MM.1S (cell line): ENCODE measurements at regions not wholly inside any gene's neighbourhood (a gene's known extent, or its start where the extent isn't known, plus 50 kb on each side); places are given as distances from the start of the nearest gene placed in this dataset.
"Not testable (repeated sequence)": the region's sequence is repeated elsewhere in the genome, so short reads cannot be mapped to it uniquely, and the experiment has no call there.

Source experiments
- DNase-seq: peaks from one replicate; pipeline ENCODE4 v3.0.0-alpha.2; 2015
- H2AFZ ChIP-seq: fragments of 300-600 bp; sonication (generic); 2 replicates; pipeline ENCODE4 v1.6.0; 2016; ENCODE audit warnings: antibody characterized with exemption, low read length
- H3F3A ChIP-seq: fragments of 300-600 bp; sonication (generic); 2 replicates; pipeline ENCODE4 v1.6.1; 2016; ENCODE audit warnings: mild to moderate bottlenecking, antibody characterized with exemption, low read length, moderate library complexity, mixed read lengths; ENCODE audit not compliant: insufficient read depth
- H3K27ac ChIP-seq: fragments of 300-600 bp; sonication (generic); 2 replicates; pipeline ENCODE4 v1.5.1; 2016; ENCODE audit warnings: mild to moderate bottlenecking, low read length
- H3K27me3 ChIP-seq: fragments of 300-600 bp; sonication (generic); replicated peaks from 2 replicates; pipeline ENCODE4 v1.6.0; 2016; ENCODE audit warnings: low read length; ENCODE audit not compliant: insufficient read depth
- H3K36me3 ChIP-seq: fragments of 300-600 bp; sonication (generic); replicated peaks from 2 replicates; pipeline ENCODE4 v1.6.1; 2016; ENCODE audit warnings: mild to moderate bottlenecking, low read length, mixed read lengths; ENCODE audit not compliant: insufficient read depth
- H3K4me1 ChIP-seq: fragments of 300-600 bp; sonication (generic); 2 replicates; pipeline ENCODE4 v1.6.1; 2016; ENCODE audit warnings: low read length, mixed read lengths
- H3K4me2 ChIP-seq: fragments of 300-600 bp; sonication (generic); 2 replicates; pipeline ENCODE4 v1.6.0; 2016; ENCODE audit warnings: low read depth, low read length
- H3K4me3 ChIP-seq: fragments of 300-600 bp; sonication (generic); 2 replicates; pipeline ENCODE4 v1.5.1; 2016; ENCODE audit warnings: low read length, mixed read lengths
- H3K79me2 ChIP-seq: fragments of 300-600 bp; sonication (generic); 2 replicates; pipeline ENCODE4 v1.6.1; 2016; ENCODE audit warnings: mixed run types, low read length, mixed read lengths
- H3K9ac ChIP-seq: fragments of 300-600 bp; sonication (generic); 2 replicates; pipeline ENCODE4 v1.6.1; 2016; ENCODE audit warnings: low read length, mixed read lengths
- H3K9me2 ChIP-seq: fragments of 300-600 bp; sonication (generic); replicated peaks from 2 replicates; pipeline ENCODE4 v1.6.1; 2016; ENCODE audit warnings: mild to moderate bottlenecking, low read length, mixed read lengths; ENCODE audit not compliant: insufficient read depth
- H3K9me3 ChIP-seq: fragments of 300-600 bp; sonication (generic); replicated peaks from 2 replicates; pipeline ENCODE4 v1.6.1; 2016; ENCODE audit warnings: mild to moderate bottlenecking, low read length, mixed read lengths; ENCODE audit not compliant: insufficient read depth
- H4K20me1 ChIP-seq: fragments of 300-600 bp; sonication (generic); 2 replicates; pipeline ENCODE4 v1.6.1; 2016; ENCODE audit warnings: mild to moderate bottlenecking, low read length, moderate library complexity, mixed read lengths; ENCODE audit not compliant: insufficient read depth
- EZH2 ChIP-seq: fragments of 300-600 bp; sonication (generic); optimal IDR thresholded peaks from 2 replicates; pipeline ENCODE3; 2017; ENCODE audit warnings: low read depth, mild to moderate bottlenecking, antibody characterized with exemption, low read length, mixed read lengths
- EZH2phosphoT487 ChIP-seq: fragments of 300-600 bp; sonication (generic); IDR thresholded peaks from 2 replicates; pipeline ENCODE4 v1.6.1; 2018; ENCODE audit warnings: antibody characterized with exemption, low read length
- TF ChIP-seq, protein P1 (sequence below): fragments of 300-600 bp; sonication (generic); IDR thresholded peaks from 2 replicates; pipeline ENCODE4 v1.5.1; 2016; ENCODE audit warnings: antibody characterized with exemption, low read length, mixed read lengths

DNA sequence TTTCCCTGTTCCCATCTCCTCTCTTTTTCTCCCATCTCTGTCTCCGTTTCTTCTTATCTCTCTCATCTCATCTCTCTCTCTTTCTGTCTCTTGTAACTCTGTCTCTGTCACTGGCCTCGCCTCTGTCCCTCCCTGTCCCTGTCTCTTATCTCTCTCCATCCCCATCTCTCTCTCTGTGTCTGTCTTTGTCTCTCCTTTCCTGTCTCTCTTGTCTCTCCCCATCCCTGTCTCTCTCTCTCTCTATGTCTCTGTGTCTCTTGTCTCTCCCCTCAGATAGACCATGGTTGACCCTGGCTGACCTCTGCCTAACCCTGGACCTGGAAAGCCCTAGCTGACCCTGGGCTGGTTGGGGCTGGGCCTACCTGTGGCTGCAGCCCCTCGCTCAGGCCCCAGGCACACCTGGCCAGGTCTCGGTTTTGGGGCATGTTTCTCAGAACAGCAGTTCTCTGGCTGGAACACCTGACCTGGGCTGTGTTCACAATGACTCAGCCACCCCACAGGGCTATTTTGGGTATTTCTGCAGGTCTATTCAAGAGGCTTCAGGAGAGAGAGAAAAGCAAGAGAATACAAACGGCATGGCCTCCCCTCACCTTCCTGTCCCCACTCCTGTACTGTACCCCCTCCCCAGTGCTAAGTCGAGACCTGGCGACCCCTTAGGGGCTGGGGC, 174.4 kb downstream of the TMEM121 start:
- Histone ChIP-seq H3K27me3 (no peaks in the 10 kb centered on the region), H3F3A (0 out of 2 replicates have a peak, but pooled peaks cover 4% of the 10 kb centered on the region), H3K9me2 (no peaks in the 10 kb centered on the region), H3K36me3 (no peaks in the 10 kb centered on the region), H3K4me2 (peak overlapping the region; percentile 39; the same call in 1 of the 2 replicates), H3K4me1 (peaks cover 19% of the 10 kb centered on the region), H3K9ac (peak overlapping the region; percentile 68), H3K4me3 (no peak overlapping the region), H4K20me1 (no peaks in the 10 kb centered on the region), H3K9me3 (no peaks in the 10 kb centered on the region), H3K27ac (peak overlapping the region; percentile 96), H2AFZ (no peak overlapping the region), H3K79me2 (no peaks in the 10 kb centered on the region)
- peak; percentile 88 for DNase-seq
- TF ChIP-seq, protein P1, sequence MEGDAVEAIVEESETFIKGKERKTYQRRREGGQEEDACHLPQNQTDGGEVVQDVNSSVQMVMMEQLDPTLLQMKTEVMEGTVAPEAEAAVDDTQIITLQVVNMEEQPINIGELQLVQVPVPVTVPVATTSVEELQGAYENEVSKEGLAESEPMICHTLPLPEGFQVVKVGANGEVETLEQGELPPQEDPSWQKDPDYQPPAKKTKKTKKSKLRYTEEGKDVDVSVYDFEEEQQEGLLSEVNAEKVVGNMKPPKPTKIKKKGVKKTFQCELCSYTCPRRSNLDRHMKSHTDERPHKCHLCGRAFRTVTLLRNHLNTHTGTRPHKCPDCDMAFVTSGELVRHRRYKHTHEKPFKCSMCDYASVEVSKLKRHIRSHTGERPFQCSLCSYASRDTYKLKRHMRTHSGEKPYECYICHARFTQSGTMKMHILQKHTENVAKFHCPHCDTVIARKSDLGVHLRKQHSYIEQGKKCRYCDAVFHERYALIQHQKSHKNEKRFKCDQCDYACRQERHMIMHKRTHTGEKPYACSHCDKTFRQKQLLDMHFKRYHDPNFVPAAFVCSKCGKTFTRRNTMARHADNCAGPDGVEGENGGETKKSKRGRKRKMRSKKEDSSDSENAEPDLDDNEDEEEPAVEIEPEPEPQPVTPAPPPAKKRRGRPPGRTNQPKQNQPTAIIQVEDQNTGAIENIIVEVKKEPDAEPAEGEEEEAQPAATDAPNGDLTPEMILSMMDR: no peak
- TF ChIP-seq EZH2: no peak
- TF ChIP-seq EZH2phosphoT487: no peak

- H3K4me2 ChIP-seq: peak overlapping the region; percentile 37; the same call in 1 of the 2 replicates
- no peaks in the 10 kb centered on the region for H3K9me3 ChIP-seq
- no peak overlapping the region for H2AFZ ChIP-seq
- peak overlapping the region; percentile 72 for H3K9ac ChIP-seq
- no peaks in the 10 kb centered on the region for H3K9me2 ChIP-seq
- DNase-seq: no peak
- no peak for TF ChIP-seq EZH2phosphoT487
- TF ChIP-seq, protein P1: no peak
- TF ChIP-seq EZH2: no peak
- no peaks in the 10 kb centered on the region for H3K79me2 ChIP-seq
- peak overlapping the region; percentile 96 for H3K27ac ChIP-seq
- no peak overlapping the region for H3K4me3 ChIP-seq
- H3K36me3 ChIP-seq: no peaks in the 10 kb centered on the region
- peaks cover 19% of the 10 kb centered on the region for H3K4me1 ChIP-seq
- no peaks in the 10 kb centered on the region for H3K27me3 ChIP-seq
- no peaks in the 10 kb centered on the region for H4K20me1 ChIP-seq
- H3F3A ChIP-seq: 0 out of 2 replicates have a peak, but pooled peaks cover 4% of the 10 kb centered on the region
These were observed 175.3 kb downstream of the TMEM121 start for GRCh38 chr14:105701456-105702274.

DNA sequence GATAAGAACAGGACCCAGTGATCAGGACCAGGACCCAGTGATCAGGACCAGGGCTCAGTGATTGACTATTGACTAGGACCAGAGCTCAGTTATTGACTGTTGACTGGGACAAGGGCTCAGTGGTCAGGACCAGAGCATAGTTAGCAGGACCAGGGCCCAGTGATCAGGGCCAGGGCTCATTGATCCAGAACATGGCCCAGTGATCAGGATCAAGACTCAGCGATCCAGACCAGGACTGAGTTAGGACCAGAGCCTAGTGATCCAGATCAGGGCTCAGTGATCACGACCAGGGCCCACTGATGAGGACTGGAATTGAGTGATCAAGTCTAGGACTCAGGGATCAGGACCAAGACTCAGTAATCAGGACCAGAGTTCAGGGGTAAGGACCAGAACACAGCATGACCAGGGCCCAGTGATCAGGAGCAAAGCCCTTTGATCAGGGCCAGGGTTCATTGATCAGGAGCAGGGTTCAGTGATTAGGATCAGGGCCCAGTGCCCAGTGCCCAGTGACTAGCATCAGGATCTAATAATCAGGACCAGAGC, 176.0 kb downstream of the TMEM121 start:
- peak overlapping the region; percentile 37; the same call in 1 of the 2 replicates for H3K4me2 ChIP-seq
- no peaks in the 10 kb centered on the region for H3K9me3 ChIP-seq
- H3F3A ChIP-seq: 0 out of 2 replicates have a peak, but pooled peaks cover 4% of the 10 kb centered on the region
- no peaks in the 10 kb centered on the region for H3K79me2 ChIP-seq
- DNase-seq: no peak
- no peak overlapping the region for H3K4me3 ChIP-seq
- peaks cover 19% of the 10 kb centered on the region for H3K4me1 ChIP-seq
- H3K27ac ChIP-seq: peak overlapping the region; percentile 96; the same call in 1 of the 2 replicates
- H3K36me3 ChIP-seq: no peaks in the 10 kb centered on the region
- no peaks in the 10 kb centered on the region for H3K27me3 ChIP-seq
- no peak for TF ChIP-seq EZH2
- TF ChIP-seq, protein P1: no peak
- no peak for TF ChIP-seq EZH2phosphoT487
- no peak overlapping the region for H2AFZ ChIP-seq
- H4K20me1 ChIP-seq: no peaks in the 10 kb centered on the region
- peak overlapping the region; percentile 72; the same call in 1 of the 2 replicates for H3K9ac ChIP-seq
- no peaks in the 10 kb centered on the region for H3K9me2 ChIP-seq

DNA sequence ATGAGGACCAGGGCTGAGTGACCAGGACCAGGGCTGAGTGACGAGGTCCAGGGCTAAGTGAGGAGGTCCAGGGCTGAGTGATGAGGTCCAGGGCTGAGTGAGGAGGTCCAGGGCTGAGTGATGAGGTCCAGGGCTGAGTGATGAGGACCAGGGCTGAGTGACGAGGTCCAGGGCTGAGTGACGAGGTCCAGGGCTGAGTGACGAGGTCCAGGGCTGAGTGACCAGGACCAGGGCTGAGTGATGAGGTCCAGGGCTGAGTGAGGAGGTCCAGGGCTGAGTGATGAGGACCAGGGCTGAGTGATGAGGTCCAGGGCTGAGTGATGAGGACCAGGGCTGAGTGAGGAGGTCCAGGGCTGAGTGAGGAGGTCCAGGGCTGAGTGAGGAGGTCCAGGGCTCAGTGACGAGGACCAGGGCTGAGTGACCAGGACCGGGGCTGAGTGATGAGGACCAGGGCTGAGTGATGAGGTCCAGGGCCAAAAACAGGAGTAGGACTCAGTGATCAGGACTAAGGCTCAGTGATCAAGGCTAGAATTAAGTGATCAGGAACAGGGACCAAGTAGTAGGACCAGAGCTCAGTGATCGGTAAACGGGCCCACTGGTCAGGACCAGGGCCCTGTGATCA, 176.8 kb downstream of the TMEM121 start:
- not testable (repeated sequence) for DNase-seq, H3K9me2 ChIP-seq, H3K9ac ChIP-seq, H3K79me2 ChIP-seq, H2AFZ ChIP-seq, H3K27ac ChIP-seq, H3K36me3 ChIP-seq, H3K4me2 ChIP-seq, H3K27me3 ChIP-seq, H3K9me3 ChIP-seq, H4K20me1 ChIP-seq, H3K4me3 ChIP-seq, H3F3A ChIP-seq
- H3K4me1 ChIP-seq: peaks cover 19% of the 10 kb centered on the region

DNA sequence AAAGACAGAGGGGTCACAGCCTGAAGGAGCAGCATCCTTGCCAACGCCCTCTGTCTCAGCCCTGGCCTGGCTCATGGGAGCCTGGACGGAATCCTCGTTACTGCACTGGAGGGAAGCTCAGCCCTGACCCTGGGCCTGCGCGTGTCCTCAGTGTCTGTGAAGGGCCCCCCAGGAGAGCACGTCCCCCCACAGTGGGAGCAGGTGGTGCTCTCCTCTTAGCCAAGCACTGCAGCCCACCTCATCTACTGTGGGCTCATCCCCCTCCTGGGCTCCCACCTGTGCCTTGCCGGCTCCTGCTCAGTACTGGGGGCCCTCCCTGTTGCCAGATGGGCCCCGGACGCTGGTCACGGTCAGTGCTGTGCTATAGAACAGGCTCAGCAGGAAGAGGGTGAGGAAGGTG, 177.7 kb downstream of the TMEM121 start:
- not testable (repeated sequence) for H3K27me3 ChIP-seq, H3K9ac ChIP-seq, H3K4me2 ChIP-seq, H3K36me3 ChIP-seq, H3K9me2 ChIP-seq, H2AFZ ChIP-seq, H3K79me2 ChIP-seq, H3F3A ChIP-seq, H3K4me3 ChIP-seq, H4K20me1 ChIP-seq, H3K9me3 ChIP-seq, H3K27ac ChIP-seq, DNase-seq
- peaks cover 19% of the 10 kb centered on the region for H3K4me1 ChIP-seq
